Mucosa of stomach (tissue), 1 donor: ENCODE measurements at regions not wholly inside any gene's neighbourhood (a gene's known extent, or its start where the extent isn't known, plus 50 kb on each side); places are given as distances from the start of the nearest gene placed in this dataset.

Source experiments
- H3K27me3 ChIP-seq: one replicate; pipeline ENCODE4 v1.7.0; 2013; ENCODE audit warnings: mild to moderate bottlenecking, low read length; ENCODE audit not compliant: control insufficient read depth, insufficient read depth
- H3K36me3 ChIP-seq: one replicate; pipeline ENCODE4 v1.7.0; 2013; ENCODE audit warnings: low read length; ENCODE audit not compliant: control insufficient read depth, insufficient read depth
- H3K4me1 ChIP-seq: one replicate; pipeline ENCODE4 v1.7.0; 2013; ENCODE audit warnings: mild to moderate bottlenecking, low read length; ENCODE audit not compliant: control insufficient read depth, insufficient read depth
- H3K4me3 ChIP-seq: one replicate; pipeline ENCODE4 v1.7.0; 2013; ENCODE audit warnings: low read length
- H3K9ac ChIP-seq: one replicate; pipeline ENCODE4 v1.7.0; 2013; ENCODE audit warnings: mild to moderate bottlenecking, low read length, moderate library complexity
- H3K9me3 ChIP-seq: one replicate; pipeline ENCODE4 v1.7.0; 2013; ENCODE audit warnings: mild to moderate bottlenecking, low read length, moderate library complexity; ENCODE audit not compliant: control insufficient read depth
- donor health status: Pancreatic carcinoma.

DNA sequence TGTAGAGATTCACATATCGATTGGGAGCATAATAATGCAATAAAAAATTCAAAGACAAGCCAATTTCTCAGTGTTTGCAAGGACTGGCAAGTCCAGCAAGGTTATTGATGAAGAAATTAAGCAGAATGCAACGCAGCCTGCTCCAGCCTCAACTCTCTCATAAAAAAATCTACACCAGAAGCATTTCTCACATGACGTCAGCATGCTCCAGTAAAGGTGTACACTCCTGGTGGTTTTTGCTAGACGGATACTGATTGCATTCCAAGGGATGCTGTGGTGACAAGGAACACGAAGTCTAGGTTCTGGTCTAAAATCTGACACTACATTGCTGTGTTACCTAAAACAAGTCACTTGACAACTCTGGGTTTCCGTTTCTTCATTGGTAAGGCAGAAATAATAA lies 131.9 kb upstream of the PRNP start:
- H3K9ac ChIP-seq = no peak overlapping the region
- no peaks in the 10 kb centered on the region for H3K36me3 ChIP-seq
- no peaks in the 10 kb centered on the region for H3K27me3 ChIP-seq
- no peaks in the 10 kb centered on the region for H3K9me3 ChIP-seq
- no peak overlapping the region for H3K4me3 ChIP-seq
- H3K4me1 ChIP-seq = no peaks in the 10 kb centered on the region

GRCh38 chr20:4552075-4552640 lies 134.1 kb upstream of the PRNP start:
- H3K27me3 ChIP-seq = no peaks in the 10 kb centered on the region
- H3K4me1 ChIP-seq = no peaks in the 10 kb centered on the region
- H3K9ac ChIP-seq = no peak overlapping the region
- H3K36me3 ChIP-seq = no peaks in the 10 kb centered on the region
- H3K4me3 ChIP-seq = no peak overlapping the region
- no peaks in the 10 kb centered on the region for H3K9me3 ChIP-seq

- Histone ChIP-seq H3K9me3 (no peaks in the 10 kb centered on the region), H3K4me3 (no peak overlapping the region), H3K27me3 (no peaks in the 10 kb centered on the region), H3K9ac (no peak overlapping the region), H3K4me1 (no peaks in the 10 kb centered on the region), H3K36me3 (no peaks in the 10 kb centered on the region)
Observed at GRCh38 chr20:4550740-4551139, 135.5 kb upstream of the PRNP start.

- no peak overlapping the region for H3K4me3 ChIP-seq
- no peak overlapping the region for H3K9ac ChIP-seq
- no peaks in the 10 kb centered on the region for H3K36me3 ChIP-seq
- H3K9me3 ChIP-seq = no peaks in the 10 kb centered on the region
- H3K4me1 ChIP-seq = no peaks in the 10 kb centered on the region
- no peaks in the 10 kb centered on the region for H3K27me3 ChIP-seq
Observed at GRCh38 chr20:4549711-4550259, 136.5 kb upstream of the PRNP start.

- Histone ChIP-seq H3K36me3 (no peaks in the 10 kb centered on the region), H3K27me3 (no peaks in the 10 kb centered on the region), H3K4me1 (no peaks in the 10 kb centered on the region), H3K9me3 (no peaks in the 10 kb centered on the region), H3K9ac (no peak overlapping the region), H3K4me3 (no peak overlapping the region)
Observed at GRCh38 chr20:4548552-4548951, 137.7 kb upstream of the PRNP start.

DNA sequence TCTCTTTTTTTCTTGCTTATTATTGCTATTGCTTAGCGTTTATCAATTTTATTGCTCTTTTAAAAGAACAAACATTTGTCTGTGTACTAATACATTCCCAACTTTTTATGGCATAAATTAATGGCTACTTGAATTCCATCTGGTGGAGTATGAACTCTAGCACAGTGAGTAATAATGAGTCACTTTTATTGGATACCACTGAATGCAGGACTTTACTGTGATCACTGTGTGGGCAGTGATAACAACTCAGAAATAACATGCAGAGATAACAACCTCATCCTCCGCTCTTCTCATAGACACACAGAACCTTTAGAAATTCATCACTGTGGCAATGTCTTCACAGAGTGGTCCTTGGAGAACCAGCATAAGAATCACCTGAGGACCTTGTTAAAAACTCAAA lies 139.5 kb upstream of the PRNP start:
- no peaks in the 10 kb centered on the region for H3K27me3 ChIP-seq
- no peaks in the 10 kb centered on the region for H3K4me1 ChIP-seq
- no peak overlapping the region for H3K4me3 ChIP-seq
- H3K9me3 ChIP-seq = no peaks in the 10 kb centered on the region
- no peaks in the 10 kb centered on the region for H3K36me3 ChIP-seq
- no peak overlapping the region for H3K9ac ChIP-seq

- Histone ChIP-seq H3K27me3 (no peaks in the 10 kb centered on the region), H3K4me3 (no peak overlapping the region), H3K36me3 (no peaks in the 10 kb centered on the region), H3K9ac (no peak overlapping the region), H3K4me1 (no peaks in the 10 kb centered on the region), H3K9me3 (no peaks in the 10 kb centered on the region)
Observed at GRCh38 chr20:4546342-4546741, 139.9 kb upstream of the PRNP start.

GRCh38 chr20:4545526-4545925 lies 140.7 kb upstream of the PRNP start:
- Histone ChIP-seq H3K4me3 (no peak overlapping the region), H3K9ac (no peak overlapping the region), H3K36me3 (no peaks in the 10 kb centered on the region), H3K27me3 (no peaks in the 10 kb centered on the region), H3K4me1 (no peaks in the 10 kb centered on the region), H3K9me3 (no peaks in the 10 kb centered on the region)

- no peaks in the 10 kb centered on the region for H3K27me3 ChIP-seq
- no peaks in the 10 kb centered on the region for H3K9me3 ChIP-seq
- H3K4me3 ChIP-seq = no peak overlapping the region
- H3K9ac ChIP-seq = no peak overlapping the region
- H3K4me1 ChIP-seq = no peaks in the 10 kb centered on the region
- H3K36me3 ChIP-seq = no peaks in the 10 kb centered on the region
Observed at GRCh38 chr20:4544765-4545164, 141.5 kb upstream of the PRNP start.

DNA sequence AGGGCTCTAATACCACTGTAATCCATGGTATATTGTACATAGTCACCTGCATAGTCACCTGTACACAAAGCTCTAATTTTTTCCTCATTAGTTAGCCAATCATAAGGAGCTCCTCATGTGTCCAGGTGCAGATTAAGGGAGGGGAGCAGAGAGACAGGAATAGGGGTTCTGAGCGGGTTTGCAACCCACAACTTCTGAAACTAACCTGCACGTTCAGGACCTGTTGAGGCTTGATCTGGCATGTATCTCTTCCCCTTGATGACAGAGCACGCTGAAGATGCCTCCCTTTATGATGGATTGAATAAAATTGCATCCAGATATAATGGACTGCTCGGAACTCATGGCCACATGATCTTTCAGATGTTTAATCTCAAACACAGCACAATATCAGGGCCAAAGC lies 144.0 kb upstream of the PRNP start:
- Histone ChIP-seq H3K4me1 (no peaks in the 10 kb centered on the region), H3K4me3 (no peak overlapping the region), H3K9me3 (no peaks in the 10 kb centered on the region), H3K9ac (no peak overlapping the region), H3K36me3 (no peaks in the 10 kb centered on the region), H3K27me3 (no peaks in the 10 kb centered on the region)

- H3K27me3 ChIP-seq = no peaks in the 10 kb centered on the region
- no peaks in the 10 kb centered on the region for H3K4me1 ChIP-seq
- no peaks in the 10 kb centered on the region for H3K9me3 ChIP-seq
- no peak overlapping the region for H3K9ac ChIP-seq
- H3K36me3 ChIP-seq = no peaks in the 10 kb centered on the region
- no peak overlapping the region for H3K4me3 ChIP-seq
Observed at GRCh38 chr20:4534315-4534714, 151.9 kb upstream of the PRNP start.

- no peaks in the 10 kb centered on the region for H3K9me3 ChIP-seq
- no peaks in the 10 kb centered on the region for H3K4me1 ChIP-seq
- H3K4me3 ChIP-seq = no peak overlapping the region
- no peaks in the 10 kb centered on the region for H3K36me3 ChIP-seq
- no peak overlapping the region for H3K9ac ChIP-seq
- H3K27me3 ChIP-seq = no peaks in the 10 kb centered on the region
Observed at GRCh38 chr20:4533368-4534133, 152.7 kb upstream of the PRNP start.
